OCI-LY7 (cell line): ENCODE measurements at regions not wholly inside any gene's neighbourhood (a gene's known extent, or its start where the extent isn't known, plus 50 kb on each side); places are given as distances from the start of the nearest gene placed in this dataset.

Experiments used
- CTCF ChIP-seq: fragments of 200-600 bp; sonication (generic); conservative IDR thresholded peaks from 2 replicates; pipeline ENCODE4 v1.5.1; 2014; ENCODE audit warnings: mild to moderate bottlenecking, antibody characterized with exemption, low read length, moderate library complexity, mixed read lengths
- EZH2phosphoT487 ChIP-seq: fragments of 200-600 bp; sonication (generic); IDR thresholded peaks from 2 replicates; pipeline ENCODE4 v1.6.1; 2018; ENCODE audit warnings: low read depth, borderline replicate concordance, mild to moderate bottlenecking, mixed run types, antibody characterized with exemption, low read length, moderate library complexity, mixed read lengths

DNA sequence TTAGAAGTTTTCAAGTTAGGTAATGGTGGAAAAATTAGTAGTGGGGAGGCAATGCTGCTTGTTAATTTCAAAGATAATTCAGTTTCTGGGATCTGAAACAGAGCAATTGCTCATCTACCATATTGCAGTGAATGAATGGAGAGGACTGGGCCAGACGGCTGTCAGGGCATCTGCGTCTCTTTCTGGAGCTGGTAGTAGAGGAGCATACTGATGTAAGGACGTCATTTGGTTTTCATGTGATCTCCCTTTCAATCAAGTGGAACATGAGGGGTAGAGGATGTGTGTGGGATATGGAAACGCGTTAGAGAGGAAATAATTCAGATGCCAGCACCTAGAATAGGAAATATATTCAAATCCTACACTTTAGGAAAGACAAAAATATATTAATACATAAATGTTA is 490.3 kb downstream of the ADCYAP1 start:
- no peak for TF ChIP-seq CTCF
- TF ChIP-seq EZH2phosphoT487, result no peak
